GM23338 (cell line): ENCODE measurements at regions not wholly inside any gene's neighbourhood (a gene's known extent, or its start where the extent isn't known, plus 50 kb on each side); places are given as distances from the start of the nearest gene placed in this dataset.
A peak's percentile ranks its signal among the peaks of the same experiment; 100 is the strongest.

Experiments
- ATAC-seq: fragments of 200-7000 bp; cut with Tn5 transposase; 3 replicates; pipeline ENCODE4 v1.9.1; 2020
- DNase-seq: peaks from one replicate; pipeline ENCODE4 v3.0.0-alpha.2; 2015; ENCODE audit warnings: low spot score
- H2AFZ ChIP-seq: fragments of 200-600 bp; sonication (generic); 2 replicates; pipeline ENCODE4 v1.8.0; 2016; ENCODE audit warnings: antibody characterized with exemption, mild to moderate bottlenecking, moderate library complexity
- H3F3A ChIP-seq: fragments of 200-600 bp; sonication (generic); replicated peaks from 2 replicates; pipeline ENCODE4 v1.8.0; 2017; ENCODE audit warnings: antibody characterized with exemption, mixed run types, low read depth
- H3K27ac ChIP-seq: fragments of 200-600 bp; sonication (generic); 2 replicates; pipeline ENCODE4 v1.6.1; 2016; ENCODE audit warnings: low read depth
- H3K27me3 ChIP-seq: fragments of 200-600 bp; sonication (generic); 2 replicates; pipeline ENCODE4 v1.8.0; 2016; ENCODE audit warnings: mild to moderate bottlenecking, mixed run types, moderate library complexity; ENCODE audit not compliant: insufficient read depth
- H3K36me3 ChIP-seq: fragments of 200-600 bp; sonication (generic); 2 replicates; pipeline ENCODE4 v1.8.0; 2016; ENCODE audit warnings: mild to moderate bottlenecking; ENCODE audit not compliant: insufficient read depth
- H3K4me1 ChIP-seq: fragments of 200-600 bp; sonication (generic); 2 replicates; pipeline ENCODE4 v1.8.0; 2016; ENCODE audit warnings: mild to moderate bottlenecking, moderate library complexity; ENCODE audit not compliant: insufficient read depth
- H3K4me2 ChIP-seq: fragments of 200-600 bp; sonication (generic); 2 replicates; pipeline ENCODE4 v1.7.1; 2017; ENCODE audit warnings: mixed run types
- H3K4me3 ChIP-seq: fragments of 200-600 bp; sonication (generic); 2 replicates; pipeline ENCODE4 v1.6.1; 2016; ENCODE audit warnings: mixed run types
- H3K79me2 ChIP-seq: fragments of 200-600 bp; sonication (generic); replicated peaks from 2 replicates; pipeline ENCODE4 v1.8.0; 2017; ENCODE audit warnings: mild to moderate bottlenecking; ENCODE audit not compliant: insufficient read depth
- H3K9me2 ChIP-seq: fragments of 200-600 bp; sonication (generic); 2 replicates; pipeline ENCODE4 v1.8.0; 2017; ENCODE audit not compliant: insufficient read depth
- H4K20me1 ChIP-seq: fragments of 200-600 bp; sonication (generic); replicated peaks from 2 replicates; pipeline ENCODE4 v1.8.0; 2017; ENCODE audit warnings: mild to moderate bottlenecking; ENCODE audit not compliant: insufficient read depth
- H3K27ac Mint-ChIP-seq: 2 replicates; pipeline ENCODE4 v1.8.0; 2020; ENCODE audit warnings: inconsistent platforms, mild to moderate bottlenecking, moderate library complexity, mixed read lengths
- H3K27me3 Mint-ChIP-seq: 3 replicates; pipeline ENCODE4 v1.8.0; 2022; ENCODE audit warnings: low read depth, mild to moderate bottlenecking, moderate library complexity, mixed read lengths, inconsistent platforms; ENCODE audit not compliant: insufficient read depth, poor library complexity
- H3K36me3 Mint-ChIP-seq: 3 replicates; pipeline ENCODE4 v1.8.0; 2021; ENCODE audit warnings: low read depth, mild to moderate bottlenecking, inconsistent platforms, moderate library complexity, mixed read lengths
- H3K4me1 Mint-ChIP-seq: 3 replicates; pipeline ENCODE4 v1.8.0; 2020; ENCODE audit warnings: mild to moderate bottlenecking, inconsistent platforms, mixed read lengths
- H3K4me3 Mint-ChIP-seq: 3 replicates; pipeline ENCODE4 v1.8.0; 2021; ENCODE audit warnings: moderate library complexity, mild to moderate bottlenecking, inconsistent platforms, mixed read lengths
- H3K9me3 Mint-ChIP-seq: 3 replicates; pipeline ENCODE4 v1.8.0; 2020; ENCODE audit warnings: moderate library complexity, mild to moderate bottlenecking, inconsistent platforms, mixed read lengths
- CREB1 ChIP-seq: fragments of 250-450 bp; sonication (Bioruptor Pico); IDR thresholded peaks from 2 replicates; pipeline ENCODE4 v1.5.0; 2020; ENCODE audit warnings: low read depth, mild to moderate bottlenecking, moderate library complexity
- CTCF ChIP-seq, 2 experiments: fragments of 200-600 bp in 1 of 2; sonication (generic) in 1 of 2; conservative IDR thresholded peaks; 2 replicates each; pipeline versions ENCODE4 v1.5.1 to v1.6.1; 2016 to 2017; ENCODE audit warnings: antibody characterized with exemption in 2 of 2, low read depth in 2 of 2, mild to moderate bottlenecking in 2 of 2, moderate library complexity in 1 of 2
- ETS1 ChIP-seq: IDR thresholded peaks from 2 replicates; pipeline ENCODE4 v1.6.1; 2016; ENCODE audit warnings: antibody characterized with exemption
- EZH2 ChIP-seq: fragments of 200-600 bp; sonication (generic); IDR thresholded peaks from one replicate; pipeline ENCODE4 v1.8.0; 2017; ENCODE audit warnings: antibody characterized with exemption, mild to moderate bottlenecking, low read depth; ENCODE audit not compliant: unreplicated experiment
- EZH2phosphoT487 ChIP-seq: fragments of 200-600 bp; sonication (generic); IDR thresholded peaks from one replicate; pipeline ENCODE4 v1.8.1; 2018; ENCODE audit warnings: antibody characterized with exemption; ENCODE audit not compliant: unreplicated experiment
- JUNB ChIP-seq: IDR thresholded peaks from one replicate; pipeline ENCODE4 v1.6.1; 2016; ENCODE audit warnings: antibody characterized with exemption; ENCODE audit not compliant: unreplicated experiment
- NANOG ChIP-seq: IDR thresholded peaks from 2 replicates; pipeline ENCODE4 v1.6.1; 2016; ENCODE audit warnings: antibody characterized with exemption, borderline replicate concordance
- REST ChIP-seq: IDR thresholded peaks from one replicate; pipeline ENCODE4 v1.6.1; 2018; ENCODE audit warnings: antibody characterized with exemption; ENCODE audit not compliant: unreplicated experiment
- ZNF114 ChIP-seq: fragments of 250-450 bp; sonication (Bioruptor Pico); IDR thresholded peaks from 2 replicates; pipeline ENCODE4 v1.5.0; 2020; ENCODE audit warnings: mild to moderate bottlenecking, moderate library complexity
- ZNF331 ChIP-seq: fragments of 250-450 bp; sonication (Bioruptor Pico); IDR thresholded peaks from 2 replicates; pipeline ENCODE4 v1.5.0; 2020; ENCODE audit warnings: low read depth, mild to moderate bottlenecking, moderate library complexity
- ZNF462 ChIP-seq: fragments of 250-450 bp; sonication (Bioruptor Pico); IDR thresholded peaks from 2 replicates; pipeline ENCODE4 v1.5.0; 2020; ENCODE audit warnings: mild to moderate bottlenecking, moderate library complexity

GRCh38 chr11:131157678-131158077 lies 212.7 kb upstream of the NTM start:
- H3K36me3 Mint-ChIP-seq: no peaks in the 10 kb centered on the region
- H3K9me2 ChIP-seq: peaks cover 10% of the 10 kb centered on the region; the same call in 1 of the 2 replicates
- H3K4me2 ChIP-seq: no peak overlapping the region
- no peaks in the 10 kb centered on the region for H3K79me2 ChIP-seq
- no peaks in the 10 kb centered on the region for H3K27me3 ChIP-seq
- H3K4me1 ChIP-seq: no peaks in the 10 kb centered on the region; the same call in 1 of the 2 replicates
- peaks cover 3% of the 10 kb centered on the region for H3K27me3 Mint-ChIP-seq
- no peak for TF ChIP-seq CREB1 (CRISPR knock-in tag)
- TF ChIP-seq JUNB: no peak
- TF ChIP-seq EZH2phosphoT487: no peak
- no peak for TF ChIP-seq ZNF462 (CRISPR knock-in tag)
- no peak for TF ChIP-seq REST
- TF ChIP-seq CTCF (conservative IDR thresholded peaks at IDR 0.05; ENCODE audit: low read depth in 2 of 2): no peak
- no peak for TF ChIP-seq EZH2
- no peak for TF ChIP-seq ETS1
- no peak for TF ChIP-seq ZNF331
- no peak for TF ChIP-seq ZNF114 (CRISPR knock-in tag)
- TF ChIP-seq NANOG: no peak
- DNase-seq (no peak), ATAC-seq (no peak)
- H3K4me3 ChIP-seq: no peak overlapping the region
- H4K20me1 ChIP-seq: no peaks in the 10 kb centered on the region
- H2AFZ ChIP-seq: peak overlapping the region; percentile 69; the same call in 1 of the 2 replicates
- no peak overlapping the region for H3K27ac Mint-ChIP-seq
- H3K4me3 Mint-ChIP-seq: no peak overlapping the region
- H3K9me3 Mint-ChIP-seq: no peaks in the 10 kb centered on the region
- no peaks in the 10 kb centered on the region for H3K36me3 ChIP-seq
- H3F3A ChIP-seq: no peaks in the 10 kb centered on the region
- H3K4me1 Mint-ChIP-seq: peaks cover 10% of the 10 kb centered on the region
- H3K27ac ChIP-seq: no peak overlapping the region
